Breast epithelium (tissue), 3 donors: ENCODE measurements at regions not wholly inside any gene's neighbourhood (a gene's known extent, or its start where the extent isn't known, plus 50 kb on each side); places are given as distances from the start of the nearest gene placed in this dataset.

Experiments
- POLR2A ChIP-seq: fragments of 450-650 bp; IDR thresholded peaks from one replicate; pipeline ENCODE4 v1.6.1; 2016; ENCODE audit warnings: antibody characterized with exemption, mild to moderate bottlenecking, moderate library complexity
- TF ChIP-seq, protein P1 (sequence below), 3 donors: fragments of 450-650 bp; IDR thresholded peaks; one replicate each; pipeline ENCODE4 v1.5.1; 2016 to 2017; ENCODE audit warnings: antibody characterized with exemption in 3 of 3, mild to moderate bottlenecking in 3 of 3, moderate library complexity in 3 of 3

DNA sequence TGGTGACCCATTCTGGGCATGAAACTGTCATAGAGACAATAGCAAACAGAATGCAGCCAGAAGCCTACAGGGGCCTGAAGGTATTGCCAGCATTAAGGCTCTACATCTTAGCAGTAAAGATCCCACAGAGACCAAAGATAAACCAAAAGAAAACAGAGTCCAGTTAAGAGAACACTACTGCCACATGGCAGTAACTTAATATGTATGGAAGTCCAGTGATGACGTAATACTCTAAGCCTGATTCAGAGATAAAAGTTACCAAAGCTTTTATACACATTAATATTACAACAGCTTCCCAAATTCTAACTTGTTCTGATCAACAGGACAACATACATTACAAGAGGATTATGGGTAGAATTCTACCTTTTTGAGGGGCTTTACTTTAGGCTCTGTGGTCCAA, 371.5 kb downstream of the PRELID2 start:
- TF ChIP-seq, protein P1, sequence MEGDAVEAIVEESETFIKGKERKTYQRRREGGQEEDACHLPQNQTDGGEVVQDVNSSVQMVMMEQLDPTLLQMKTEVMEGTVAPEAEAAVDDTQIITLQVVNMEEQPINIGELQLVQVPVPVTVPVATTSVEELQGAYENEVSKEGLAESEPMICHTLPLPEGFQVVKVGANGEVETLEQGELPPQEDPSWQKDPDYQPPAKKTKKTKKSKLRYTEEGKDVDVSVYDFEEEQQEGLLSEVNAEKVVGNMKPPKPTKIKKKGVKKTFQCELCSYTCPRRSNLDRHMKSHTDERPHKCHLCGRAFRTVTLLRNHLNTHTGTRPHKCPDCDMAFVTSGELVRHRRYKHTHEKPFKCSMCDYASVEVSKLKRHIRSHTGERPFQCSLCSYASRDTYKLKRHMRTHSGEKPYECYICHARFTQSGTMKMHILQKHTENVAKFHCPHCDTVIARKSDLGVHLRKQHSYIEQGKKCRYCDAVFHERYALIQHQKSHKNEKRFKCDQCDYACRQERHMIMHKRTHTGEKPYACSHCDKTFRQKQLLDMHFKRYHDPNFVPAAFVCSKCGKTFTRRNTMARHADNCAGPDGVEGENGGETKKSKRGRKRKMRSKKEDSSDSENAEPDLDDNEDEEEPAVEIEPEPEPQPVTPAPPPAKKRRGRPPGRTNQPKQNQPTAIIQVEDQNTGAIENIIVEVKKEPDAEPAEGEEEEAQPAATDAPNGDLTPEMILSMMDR (IDR thresholded peaks at IDR 0.05): no peak
- no peak for TF ChIP-seq POLR2A
